GM12878 (cell line): ENCODE measurements at regions not wholly inside any gene's neighbourhood (a gene's known extent, or its start where the extent isn't known, plus 50 kb on each side); places are given as distances from the start of the nearest gene placed in this dataset.

Experiments used
- EZH2 ChIP-seq: IDR thresholded peaks from 2 replicates; pipeline ENCODE4 v1.6.1; 2012; ENCODE audit warnings: low read depth, mild to moderate bottlenecking, control low read depth, inconsistent platforms, low read length, borderline replicate concordance; ENCODE audit not compliant: control insufficient read depth
- SP1 ChIP-seq: IDR thresholded peaks from one replicate; pipeline ENCODE4 v1.6.1; 2011; ENCODE audit warnings: low read depth, low read length
- YBX1 ChIP-seq: fragments of 450-650 bp; IDR thresholded peaks from 2 replicates; pipeline ENCODE4 v1.6.1; 2016; ENCODE audit warnings: antibody characterized with exemption
- ZBTB33 ChIP-seq: fragments of 450-650 bp; IDR thresholded peaks from 2 replicates; pipeline ENCODE4 v1.6.1; 2017; ENCODE audit warnings: mild to moderate bottlenecking
- ZNF217 ChIP-seq: fragments of 450-650 bp; IDR thresholded peaks from 2 replicates; pipeline ENCODE4 v1.6.1; 2017; ENCODE audit warnings: antibody characterized with exemption, mild to moderate bottlenecking
- ZNF687 ChIP-seq: fragments of 450-650 bp; IDR thresholded peaks from 2 replicates; pipeline ENCODE4 v1.6.1; 2017; ENCODE audit warnings: mild to moderate bottlenecking, moderate library complexity

DNA sequence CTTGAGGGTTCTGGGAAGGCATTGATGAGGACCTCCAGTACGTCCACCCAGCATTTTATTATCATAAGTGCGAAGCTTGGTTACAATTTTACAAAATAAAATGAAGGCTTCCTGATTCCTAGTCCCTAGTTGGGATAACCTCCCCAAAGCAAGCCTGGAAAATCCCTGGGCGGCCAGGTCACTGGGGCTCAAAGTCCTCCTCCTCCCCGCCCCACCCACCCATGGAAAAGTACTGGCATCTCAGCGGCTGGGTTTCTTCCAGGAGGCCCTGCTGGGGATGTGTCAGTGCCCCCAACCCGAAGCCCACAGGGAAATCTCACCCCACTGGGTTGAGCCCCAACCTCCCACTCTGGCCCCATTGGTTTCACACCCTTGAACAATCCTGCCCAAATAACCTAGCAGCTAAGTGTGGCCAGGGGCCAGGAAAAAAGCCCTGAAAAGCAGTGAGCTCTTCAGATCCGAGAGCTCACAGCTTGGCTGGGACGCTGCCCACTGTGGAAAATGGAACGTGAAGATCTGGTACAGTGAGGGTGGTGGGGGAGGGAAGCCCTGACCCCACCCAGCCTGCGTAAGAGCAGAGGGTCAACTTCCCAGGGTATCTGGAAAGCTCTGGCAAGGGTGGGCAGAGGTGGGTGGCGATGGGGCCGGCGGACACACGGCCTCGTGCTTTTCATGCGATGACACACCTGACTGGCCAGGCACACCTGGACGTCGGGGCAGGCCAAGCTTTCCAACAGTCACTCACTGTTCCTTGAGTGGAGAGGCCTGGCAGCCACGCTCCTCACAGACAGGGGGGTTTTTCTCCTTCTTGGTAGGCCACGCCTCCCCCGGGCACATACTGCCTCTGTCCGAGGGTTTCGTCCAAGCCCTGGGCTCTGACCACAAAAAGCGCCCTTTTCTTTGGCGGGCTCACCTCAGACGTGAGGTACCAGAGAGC lies 324.5 kb downstream of the SOX9 start (continued):
- no peak for TF ChIP-seq ZNF687
- no peak for TF ChIP-seq ZNF217
- no peak for TF ChIP-seq EZH2
- no peak for TF ChIP-seq YBX1
- no peak for TF ChIP-seq ZBTB33
- no peak for TF ChIP-seq SP1
